ENCODE measurements at regions not wholly inside any gene's neighbourhood (a gene's known extent, or its start where the extent isn't known, plus 50 kb on each side); places are given as distances from the start of the nearest gene placed in this dataset.

GRCh38 chr4:85081196-85081595 is 114.7 kb upstream of the WDFY3 start:
- no peak overlapping the region for H3K27ac ChIP-seq (replicated peaks in 1 of 4)
- no peaks in the 10 kb centered on the region for H3K36me3 ChIP-seq
- WGBS, result 72% methylated on average over 1 of the region's 1 CpG
- no peak for TF ChIP-seq CTCF (IDR thresholded peaks at IDR 0.05)
- TF ChIP-seq POLR2A (IDR thresholded peaks at IDR 0.05; ENCODE audit: low read depth), result no peak
- no peak for TF ChIP-seq POLR2AphosphoS5 (IDR thresholded peaks at IDR 0.05)
- TF ChIP-seq EP300 (IDR thresholded peaks at IDR 0.05), result no peak
- H3K9me3 ChIP-seq, result no peaks in the 10 kb centered on the region
- no peak for DNase-seq (ENCODE audit: extremely low spot score)
- intact Hi-C loops (cut with DNase I), result loop anchor here (5.0 to 10.0 kb wide), 2 partner anchors 666 to 964 kb away; no protein-coding TSS in a partner anchor
- H3K4me3 ChIP-seq, result no peak overlapping the region
- H3K4me1 ChIP-seq, result no peaks in the 10 kb centered on the region
- H3K27me3 ChIP-seq, result no peaks in the 10 kb centered on the region

GRCh38 chr4:85084371-85085094 is 118.0 kb upstream of the WDFY3 start:
- Histone ChIP-seq H3K27me3 (no peaks in the 10 kb centered on the region), H3K36me3 (no peaks in the 10 kb centered on the region), H3K9me3 (no peaks in the 10 kb centered on the region), H3K4me1 (no peaks in the 10 kb centered on the region), H3K27ac (replicated peaks in 1 of 4) (no peak overlapping the region), H3K4me3 (no peak overlapping the region)
- intact Hi-C loops (cut with DNase I), result loop anchor here (5.0 to 10.0 kb wide), 2 partner anchors 663 to 960 kb away; no protein-coding TSS in a partner anchor
- WGBS, result 13% methylated on average over 3 of the region's 3 CpGs
- TF ChIP-seq POLR2A (IDR thresholded peaks at IDR 0.05; ENCODE audit: low read depth) (no peak), CTCF (IDR thresholded peaks at IDR 0.05) (peak; percentile 58 to 75 (median 59))
- no peak for DNase-seq (ENCODE audit: extremely low spot score)

- WGBS, result 87% methylated on average over 2 of the region's 2 CpGs
- no peaks in the 10 kb centered on the region for H3K4me1 ChIP-seq
- H3K36me3 ChIP-seq, result no peaks in the 10 kb centered on the region
- DNase-seq (ENCODE audit: extremely low spot score), result no peak
- no peaks in the 10 kb centered on the region for H3K27me3 ChIP-seq
- TF ChIP-seq POLR2AphosphoS5 (IDR thresholded peaks at IDR 0.05) (no peak), POLR2A (IDR thresholded peaks at IDR 0.05; ENCODE audit: low read depth) (no peak), EP300 (IDR thresholded peaks at IDR 0.05) (no peak), CTCF (IDR thresholded peaks at IDR 0.05) (no peak)
- H3K4me3 ChIP-seq, result no peak overlapping the region
- H3K9me3 ChIP-seq, result no peaks in the 10 kb centered on the region
- no peak overlapping the region for H3K27ac ChIP-seq (replicated peaks in 1 of 4)
- intact Hi-C loops (cut with DNase I), result loop anchor here (10.0 kb wide), 1 partner anchor 958 kb away; no protein-coding TSS in a partner anchor
Observed at GRCh38 chr4:85086721-85087120, 120.2 kb upstream of the WDFY3 start.

- peaks cover 0 to 5% (median 1%) of the 10 kb centered on the region in 4 donors for H3K9me3 ChIP-seq
- DNase-seq (ENCODE audit: extremely low spot score), result no peak
- TF ChIP-seq CTCF (IDR thresholded peaks at IDR 0.05) (no peak), POLR2A (IDR thresholded peaks at IDR 0.05; ENCODE audit: low read depth) (no peak), EP300 (IDR thresholded peaks at IDR 0.05) (no peak)
Observed at GRCh38 chr4:85092536-85092935, 126.0 kb upstream of the WDFY3 start.

GRCh38 chr4:85092943-85093342 is 126.5 kb upstream of the WDFY3 start:
- Histone ChIP-seq H3K9me3 (peaks cover 0 to 5% (median 1%) of the 10 kb centered on the region in 4 donors), H3K4me1 (no peaks in the 10 kb centered on the region), H3K27ac (replicated peaks in 1 of 4) (no peak overlapping the region), H3K27me3 (no peaks in the 10 kb centered on the region), H3K4me3 (no peak overlapping the region), H3K36me3 (no peaks in the 10 kb centered on the region)
- TF ChIP-seq POLR2AphosphoS5 (IDR thresholded peaks at IDR 0.05) (no peak), CTCF (IDR thresholded peaks at IDR 0.05) (no peak)
- WGBS, result 29% methylated on average over 1 of the region's 1 CpG
- intact Hi-C loops (cut with DNase I), result no loop called here
- DNase-seq (ENCODE audit: extremely low spot score), result no peak

More at GRCh38 chr4:85092536-85092935, 126.0 kb upstream of the WDFY3 start:
- H3K27ac ChIP-seq (replicated peaks in 1 of 4), result no peak overlapping the region
- no peak overlapping the region for H3K4me3 ChIP-seq
- no peaks in the 10 kb centered on the region for H3K27me3 ChIP-seq
- WGBS, result 46% methylated on average over 3 of the region's 3 CpGs
- H3K4me1 ChIP-seq, result no peaks in the 10 kb centered on the region
- intact Hi-C loops (cut with DNase I), result no loop called here
- H3K36me3 ChIP-seq, result no peaks in the 10 kb centered on the region

Measured in esophagus muscularis mucosa (tissue), 4 donors.